Activated T-cell treated with anti-CD3 and anti-CD28 coated beads, Interleukin-2, amount 50 U/mL, for 48 hours (primary cell): ENCODE measurements at regions not wholly inside any gene's neighbourhood (a gene's known extent, or its start where the extent isn't known, plus 50 kb on each side); places are given as distances from the start of the nearest gene placed in this dataset.
"Not testable (repeated sequence)": the region's sequence is repeated elsewhere in the genome, so short reads cannot be mapped to it uniquely, and the experiment has no call there.

ENCODE experiments used
- DNase-seq, 2 experiments: peaks; one replicate each; pipeline ENCODE4 v3.0.0-alpha.2; 2020

DNA sequence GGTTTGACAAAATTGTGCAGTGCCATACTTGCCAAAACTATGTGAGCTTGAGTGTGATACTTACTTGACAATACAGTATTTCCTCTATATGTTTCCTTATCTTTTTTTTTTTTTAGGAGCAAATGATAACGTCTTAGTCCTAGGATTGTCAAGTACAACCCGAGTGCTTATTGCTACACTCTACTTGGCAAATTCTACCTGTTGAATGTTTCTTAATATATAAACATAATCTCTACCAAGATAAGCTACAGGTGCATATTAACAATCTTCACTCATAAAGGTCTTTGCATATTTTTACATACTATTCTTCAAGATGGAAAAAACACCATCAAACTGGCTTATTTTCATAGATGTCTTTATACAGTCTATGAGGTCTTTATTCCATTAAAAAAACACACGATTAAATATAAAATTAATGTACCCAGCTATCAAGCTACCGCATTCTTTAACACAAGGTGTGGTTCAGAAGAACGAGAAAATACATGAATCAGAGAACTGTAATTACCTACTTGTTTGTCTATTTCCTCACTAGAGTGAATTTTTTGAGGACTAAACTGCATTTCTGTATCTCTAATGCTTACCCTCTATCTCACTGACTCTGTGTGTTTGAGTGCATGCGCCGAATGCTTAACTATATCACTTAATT is 76.1 kb upstream of the PDSS1 start:
- no peak for DNase-seq

DNA sequence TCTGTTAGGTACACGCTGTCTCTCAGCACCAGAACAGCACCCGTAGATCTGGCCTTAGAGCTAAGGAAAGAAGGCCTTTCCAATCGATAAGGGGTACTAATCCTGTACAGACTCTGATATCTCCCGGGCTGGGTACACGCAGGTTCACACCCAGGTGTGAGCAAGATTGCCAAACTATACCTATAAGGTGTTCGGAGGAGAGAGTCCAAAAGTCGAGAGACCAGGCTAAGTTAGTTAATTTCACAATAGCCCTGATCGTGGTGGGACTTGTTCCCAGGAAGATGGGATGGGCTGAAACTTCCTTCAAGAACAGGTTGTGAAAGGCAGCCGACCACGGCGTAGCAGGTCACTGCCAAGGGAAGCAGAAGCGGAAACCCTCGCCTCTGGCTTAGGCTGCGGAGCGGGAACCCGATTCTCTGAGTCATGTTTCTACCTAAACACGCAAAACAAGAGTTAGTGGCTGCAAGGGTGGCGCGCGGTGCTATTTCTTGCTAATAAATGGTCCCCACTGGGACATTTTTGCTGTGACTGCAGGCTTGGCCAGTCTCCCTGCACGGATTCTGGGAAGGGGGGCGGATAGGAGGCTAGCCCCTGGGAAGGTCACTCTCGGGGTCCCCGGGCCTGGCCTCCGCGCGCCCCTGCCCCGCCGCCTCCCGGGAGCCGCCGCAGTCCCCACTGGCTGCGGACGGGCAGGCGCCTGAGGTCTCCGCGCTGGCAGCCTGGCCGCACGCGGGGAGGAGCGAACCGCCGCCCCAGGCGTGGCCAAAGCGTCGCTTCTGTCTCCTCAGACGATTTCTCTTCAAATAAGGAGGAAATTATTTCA is 75.4 kb upstream of the PDSS1 start:
- peak; percentile 55 to 60 for DNase-seq

- peak in 1 of 2 experiments; percentile 28 for DNase-seq
Observed at GRCh38 chr10:26622891-26623290, 74.6 kb upstream of the PDSS1 start.

- no peak for DNase-seq
Observed at GRCh38 chr10:26624006-26624405, 73.5 kb upstream of the PDSS1 start.

DNA sequence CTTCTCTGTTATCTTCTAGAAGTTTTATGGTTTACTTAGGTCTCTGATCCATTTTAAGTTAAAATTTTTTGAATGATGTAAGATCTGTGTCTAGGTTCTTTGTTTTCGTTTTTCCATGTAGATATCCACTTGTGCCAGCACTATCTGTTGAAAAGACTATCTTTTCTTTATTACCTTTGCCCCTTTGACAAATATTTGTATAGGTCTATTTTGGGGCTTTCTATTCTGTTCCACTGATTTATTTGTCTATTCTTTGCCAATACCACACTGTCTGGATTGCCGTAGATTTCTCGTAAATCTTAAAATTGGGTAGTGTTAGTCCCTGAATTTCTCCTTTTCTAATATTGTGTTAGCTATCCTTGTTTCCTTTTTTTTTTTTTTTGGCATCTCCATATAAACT is 71.4 kb upstream of the PDSS1 start:
- DNase-seq, result no peak

DNA sequence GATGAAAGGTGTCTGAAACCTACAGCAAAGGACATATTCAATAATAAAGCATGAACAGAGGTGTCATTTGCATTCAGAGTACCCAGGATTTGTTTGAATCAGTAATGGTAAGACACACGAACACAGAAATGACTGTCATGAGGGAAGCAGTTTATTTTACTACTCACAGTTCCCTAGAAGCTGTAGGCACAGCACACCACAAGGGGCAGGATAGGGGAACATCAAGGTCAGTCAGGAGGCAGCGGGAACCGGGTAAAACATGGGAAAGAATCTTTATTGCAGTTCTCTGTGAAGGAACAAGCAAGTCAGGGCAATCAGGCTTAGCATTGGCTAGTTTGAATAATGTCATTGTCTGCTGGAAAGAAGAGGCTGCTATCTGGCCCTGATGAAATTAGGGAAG is 70.2 kb upstream of the PDSS1 start:
- DNase-seq, result no peak

DNA sequence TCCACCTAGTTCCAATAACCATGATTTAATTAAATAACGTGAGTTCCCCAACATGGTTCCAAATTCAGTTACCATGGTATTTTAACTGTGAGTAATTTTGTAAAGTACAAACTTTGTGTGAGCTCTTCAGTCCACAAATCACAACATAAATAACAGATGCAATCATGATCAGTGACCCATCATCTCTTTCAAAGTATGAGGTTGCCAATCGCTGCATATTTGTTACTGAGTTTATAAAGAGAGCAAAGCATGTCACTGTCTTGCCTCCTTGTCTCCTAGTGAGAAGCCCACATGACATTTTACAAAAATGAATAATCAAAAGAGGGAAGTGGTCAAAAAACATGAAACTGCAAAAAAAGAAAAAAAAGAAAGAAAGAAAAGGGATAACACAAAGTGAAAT is 69.1 kb upstream of the PDSS1 start:
- no peak for DNase-seq

DNA sequence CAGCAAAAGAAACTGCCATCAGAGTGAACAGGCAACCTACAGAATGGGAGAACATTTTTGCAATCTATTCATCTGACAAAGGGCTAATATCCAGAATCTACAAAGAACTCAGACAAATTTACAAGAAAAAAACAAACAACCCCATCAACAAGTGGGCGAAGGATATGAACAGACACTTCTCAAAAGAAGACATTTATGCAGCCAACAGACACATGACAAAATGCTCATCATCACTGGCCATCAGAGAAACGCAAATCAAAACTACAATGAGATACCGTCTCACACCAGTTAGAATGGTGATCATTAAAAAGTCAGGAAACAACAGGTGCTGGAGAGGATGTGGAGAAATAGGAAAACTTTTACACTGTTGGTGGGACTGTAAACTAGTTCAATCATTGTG is 65.3 kb upstream of the PDSS1 start:
- DNase-seq, result not testable (repeated sequence)

DNA sequence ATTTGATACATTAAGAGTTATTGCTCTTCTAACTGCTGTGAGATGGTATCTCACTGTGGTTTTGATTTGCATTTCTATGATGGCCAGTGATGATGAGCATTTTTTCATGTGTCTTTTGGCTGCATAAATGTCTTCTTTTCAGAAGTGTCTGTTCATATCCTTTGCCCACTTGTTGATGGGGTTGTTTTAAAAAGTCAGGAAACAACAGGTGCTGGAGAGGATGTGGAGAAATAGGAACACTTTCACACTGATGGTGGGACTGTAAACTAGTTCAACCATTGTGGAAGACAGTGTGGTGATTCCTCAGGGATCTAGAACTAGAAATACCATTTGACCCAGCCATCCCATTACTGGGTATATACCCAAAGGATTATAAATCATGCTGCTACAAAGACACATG is 63.4 kb upstream of the PDSS1 start:
- not testable (repeated sequence) for DNase-seq

DNA sequence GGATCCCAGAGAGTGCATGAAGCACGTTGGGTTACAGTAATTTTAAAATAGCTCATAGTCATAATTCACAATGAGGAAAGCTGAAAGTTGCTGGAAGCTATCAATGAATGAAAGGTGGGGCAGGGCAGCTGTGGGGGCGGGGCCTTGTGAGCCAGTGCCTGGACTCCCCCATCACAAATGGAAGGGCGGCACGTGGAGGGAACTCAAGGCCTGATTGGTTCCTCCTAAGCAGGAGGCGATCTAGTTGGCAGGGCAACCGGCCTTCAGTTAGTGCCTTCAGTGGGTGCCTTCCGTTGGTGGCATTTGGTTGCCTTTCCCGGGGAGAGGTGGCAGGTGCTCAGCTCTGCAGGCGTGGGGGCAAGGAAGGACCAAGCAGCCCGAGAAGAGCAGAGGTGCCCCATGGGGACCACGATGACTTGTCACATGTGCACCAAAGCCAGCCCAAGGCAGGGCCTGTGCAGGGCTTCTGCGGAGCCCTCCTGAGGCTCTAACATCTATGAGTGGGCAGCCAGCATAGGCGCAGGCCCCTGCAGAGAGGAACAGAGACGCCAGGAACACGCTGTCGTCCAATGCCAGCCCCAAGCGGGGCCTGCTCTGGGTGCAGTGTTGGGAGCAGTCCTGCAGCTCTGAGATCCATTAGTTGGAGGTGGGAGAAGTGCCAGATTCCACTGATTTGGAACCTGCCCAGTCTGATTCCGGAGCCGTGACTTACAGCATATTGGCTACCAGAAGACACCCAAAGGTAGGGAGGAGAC is 59.8 kb upstream of the PDSS1 start:
- DNase-seq, result no peak

DNA sequence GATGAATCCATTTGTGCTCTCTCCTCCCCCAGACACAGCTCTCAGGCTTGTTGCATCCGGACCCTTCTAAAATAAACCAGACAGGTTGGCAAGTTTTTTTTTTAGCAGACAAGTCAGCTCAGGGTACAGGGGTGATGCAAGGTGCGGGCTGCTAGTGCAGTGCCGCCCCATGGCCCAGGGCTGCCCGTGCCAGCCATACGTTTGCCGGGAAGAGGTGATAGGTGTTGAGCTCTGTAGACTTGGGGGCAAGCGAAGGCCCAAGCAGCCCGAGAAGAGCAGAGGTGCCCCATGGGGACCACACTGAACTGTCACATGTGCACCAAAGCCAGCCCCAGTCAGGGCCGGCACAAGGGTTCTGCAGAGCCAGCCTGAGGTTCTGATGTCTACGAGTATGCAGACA is 57.1 kb upstream of the PDSS1 start:
- DNase-seq, result no peak

- no peak for DNase-seq
Observed at GRCh38 chr10:26642896-26643653, 54.4 kb upstream of the PDSS1 start.

- no peak for DNase-seq
Observed at GRCh38 chr10:26647602-26648244, 49.8 kb upstream of the PDSS1 start.
